ENCODE measurements at regions not wholly inside any gene's neighbourhood (a gene's known extent, or its start where the extent isn't known, plus 50 kb on each side); places are given as distances from the start of the nearest gene placed in this dataset.

- TF ChIP-seq CTCF (IDR thresholded peaks at IDR 0.05) (no peak), POLR2AphosphoS5 (IDR thresholded peaks at IDR 0.05; ENCODE audit: low read depth, low read length) (no peak)
Measured at GRCh38 chr14:38704220-38704619, 398.8 kb downstream of the SEC23A start.

All from Panc1 (cell line).